Liver (tissue), 3 donors: ENCODE measurements at regions not wholly inside any gene's neighbourhood (a gene's known extent, or its start where the extent isn't known, plus 50 kb on each side); places are given as distances from the start of the nearest gene placed in this dataset.

ENCODE experiments used
- ATF3 ChIP-seq: IDR thresholded peaks from 2 replicates; pipeline ENCODE4 v1.6.1; 2016; ENCODE audit warnings: antibody characterized with exemption
- GABPA ChIP-seq, 2 donors: IDR thresholded peaks in 1 of 2; conservative IDR thresholded peaks in 1 of 2; 2 replicates each; pipeline ENCODE4 v1.6.1; 2016; ENCODE audit warnings: antibody characterized with exemption in 2 of 2, mild to moderate bottlenecking in 1 of 2, moderate library complexity in 1 of 2
- JUND ChIP-seq, 2 donors: IDR thresholded peaks; 2 replicates each; pipeline ENCODE4 v1.6.1; 2016; ENCODE audit warnings: antibody characterized with exemption in 2 of 2
- MAX ChIP-seq: IDR thresholded peaks from 2 replicates; pipeline ENCODE4 v1.6.1; 2016; ENCODE audit warnings: antibody characterized with exemption
- NR2F2 ChIP-seq: IDR thresholded peaks from 2 replicates; pipeline ENCODE4 v1.6.1; 2016; ENCODE audit warnings: antibody characterized with exemption
- RAD21 ChIP-seq, 2 donors: IDR thresholded peaks; 2 replicates each; pipeline ENCODE4 v1.6.1; 2016; ENCODE audit warnings: antibody characterized with exemption in 2 of 2, mild to moderate bottlenecking in 2 of 2
- RXRA ChIP-seq, 2 donors: IDR thresholded peaks; 2 replicates each; pipeline ENCODE4 v1.6.1; 2017 to 2018; ENCODE audit warnings: antibody characterized with exemption in 2 of 2, mild to moderate bottlenecking in 1 of 2
- SP1 ChIP-seq: IDR thresholded peaks from 2 replicates; pipeline ENCODE4 v1.6.1; 2018; ENCODE audit warnings: antibody characterized with exemption, mild to moderate bottlenecking
- TAF1 ChIP-seq: conservative IDR thresholded peaks from 2 replicates; pipeline ENCODE4 v1.6.1; 2016; ENCODE audit warnings: antibody characterized with exemption, mild to moderate bottlenecking
- YY1 ChIP-seq: IDR thresholded peaks from 2 replicates; pipeline ENCODE4 v1.6.1; 2016; ENCODE audit warnings: antibody characterized with exemption, mild to moderate bottlenecking
- ZBTB33 ChIP-seq: IDR thresholded peaks from 2 replicates; pipeline ENCODE4 v1.6.1; 2016; ENCODE audit warnings: antibody characterized with exemption
- TF ChIP-seq, protein P1 (sequence below): fragments of 150-350 bp; IDR thresholded peaks from 2 replicates; pipeline ENCODE4 v1.5.1; 2017; ENCODE audit warnings: improper control_type of control experiment, low read depth, low read length; ENCODE audit not compliant: missing input control
- TF ChIP-seq, protein P2 (sequence below): IDR thresholded peaks from 2 replicates; pipeline ENCODE4 v1.6.1; 2016; ENCODE audit warnings: antibody characterized with exemption, mild to moderate bottlenecking
- donor health status: healthy.
- donor health status: healthy.

- TF ChIP-seq, protein P1, sequence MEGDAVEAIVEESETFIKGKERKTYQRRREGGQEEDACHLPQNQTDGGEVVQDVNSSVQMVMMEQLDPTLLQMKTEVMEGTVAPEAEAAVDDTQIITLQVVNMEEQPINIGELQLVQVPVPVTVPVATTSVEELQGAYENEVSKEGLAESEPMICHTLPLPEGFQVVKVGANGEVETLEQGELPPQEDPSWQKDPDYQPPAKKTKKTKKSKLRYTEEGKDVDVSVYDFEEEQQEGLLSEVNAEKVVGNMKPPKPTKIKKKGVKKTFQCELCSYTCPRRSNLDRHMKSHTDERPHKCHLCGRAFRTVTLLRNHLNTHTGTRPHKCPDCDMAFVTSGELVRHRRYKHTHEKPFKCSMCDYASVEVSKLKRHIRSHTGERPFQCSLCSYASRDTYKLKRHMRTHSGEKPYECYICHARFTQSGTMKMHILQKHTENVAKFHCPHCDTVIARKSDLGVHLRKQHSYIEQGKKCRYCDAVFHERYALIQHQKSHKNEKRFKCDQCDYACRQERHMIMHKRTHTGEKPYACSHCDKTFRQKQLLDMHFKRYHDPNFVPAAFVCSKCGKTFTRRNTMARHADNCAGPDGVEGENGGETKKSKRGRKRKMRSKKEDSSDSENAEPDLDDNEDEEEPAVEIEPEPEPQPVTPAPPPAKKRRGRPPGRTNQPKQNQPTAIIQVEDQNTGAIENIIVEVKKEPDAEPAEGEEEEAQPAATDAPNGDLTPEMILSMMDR: no peak
- no peak for TF ChIP-seq RAD21 (IDR thresholded peaks at IDR 0.05)
- no peak for TF ChIP-seq RXRA (IDR thresholded peaks at IDR 0.05)
- TF ChIP-seq, protein P2, sequence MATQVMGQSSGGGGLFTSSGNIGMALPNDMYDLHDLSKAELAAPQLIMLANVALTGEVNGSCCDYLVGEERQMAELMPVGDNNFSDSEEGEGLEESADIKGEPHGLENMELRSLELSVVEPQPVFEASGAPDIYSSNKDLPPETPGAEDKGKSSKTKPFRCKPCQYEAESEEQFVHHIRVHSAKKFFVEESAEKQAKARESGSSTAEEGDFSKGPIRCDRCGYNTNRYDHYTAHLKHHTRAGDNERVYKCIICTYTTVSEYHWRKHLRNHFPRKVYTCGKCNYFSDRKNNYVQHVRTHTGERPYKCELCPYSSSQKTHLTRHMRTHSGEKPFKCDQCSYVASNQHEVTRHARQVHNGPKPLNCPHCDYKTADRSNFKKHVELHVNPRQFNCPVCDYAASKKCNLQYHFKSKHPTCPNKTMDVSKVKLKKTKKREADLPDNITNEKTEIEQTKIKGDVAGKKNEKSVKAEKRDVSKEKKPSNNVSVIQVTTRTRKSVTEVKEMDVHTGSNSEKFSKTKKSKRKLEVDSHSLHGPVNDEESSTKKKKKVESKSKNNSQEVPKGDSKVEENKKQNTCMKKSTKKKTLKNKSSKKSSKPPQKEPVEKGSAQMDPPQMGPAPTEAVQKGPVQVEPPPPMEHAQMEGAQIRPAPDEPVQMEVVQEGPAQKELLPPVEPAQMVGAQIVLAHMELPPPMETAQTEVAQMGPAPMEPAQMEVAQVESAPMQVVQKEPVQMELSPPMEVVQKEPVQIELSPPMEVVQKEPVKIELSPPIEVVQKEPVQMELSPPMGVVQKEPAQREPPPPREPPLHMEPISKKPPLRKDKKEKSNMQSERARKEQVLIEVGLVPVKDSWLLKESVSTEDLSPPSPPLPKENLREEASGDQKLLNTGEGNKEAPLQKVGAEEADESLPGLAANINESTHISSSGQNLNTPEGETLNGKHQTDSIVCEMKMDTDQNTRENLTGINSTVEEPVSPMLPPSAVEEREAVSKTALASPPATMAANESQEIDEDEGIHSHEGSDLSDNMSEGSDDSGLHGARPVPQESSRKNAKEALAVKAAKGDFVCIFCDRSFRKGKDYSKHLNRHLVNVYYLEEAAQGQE: no peak
- no peak for TF ChIP-seq MAX
- no peak for TF ChIP-seq ATF3
- no peak for TF ChIP-seq TAF1
- no peak for TF ChIP-seq SP1
- no peak for TF ChIP-seq JUND (IDR thresholded peaks at IDR 0.05)
- TF ChIP-seq ZBTB33: no peak
- no peak for TF ChIP-seq NR2F2
- no peak for TF ChIP-seq GABPA (IDR thresholded peaks at IDR 0.05 in 1 of 2, conservative IDR thresholded peaks at IDR 0.05 in 1 of 2)
- TF ChIP-seq YY1: no peak
Observed at GRCh38 chr16:73853968-73854367, 442.6 kb upstream of the PSMD7 start.
